GM19035 (cell line): ENCODE measurements at regions not wholly inside any gene's neighbourhood (a gene's known extent, or its start where the extent isn't known, plus 50 kb on each side); places are given as distances from the start of the nearest gene placed in this dataset.
"Not testable (repeated sequence)": the region's sequence is repeated elsewhere in the genome, so short reads cannot be mapped to it uniquely, and the experiment has no call there.

Experiments used
- ATAC-seq: cut with Tn5 transposase; IDR thresholded peaks from one replicate; pipeline ENCODE4 v1.9.1; 2021; ENCODE audit not compliant: unreplicated experiment

- no peak for ATAC-seq
Observed at GRCh38 chr2:126189527-126189926, 466.4 kb upstream of the GYPC start.

- ATAC-seq = no peak
Observed at GRCh38 chr2:126200538-126200937, 455.4 kb upstream of the GYPC start.

- no peak for ATAC-seq
Observed at GRCh38 chr2:126208266-126208665, 447.7 kb upstream of the GYPC start.

- ATAC-seq = no peak
Observed at GRCh38 chr2:126212735-126213134, 443.2 kb upstream of the GYPC start.

GRCh38 chr2:126219081-126219480 lies 436.9 kb upstream of the GYPC start:
- no peak for ATAC-seq

- no peak for ATAC-seq
Observed at GRCh38 chr2:126220331-126220730, 435.6 kb upstream of the GYPC start.

GRCh38 chr2:126221506-126221905 lies 434.5 kb upstream of the GYPC start:
- ATAC-seq = no peak

- no peak for ATAC-seq
Observed at GRCh38 chr2:126222278-126222677, 433.7 kb upstream of the GYPC start.

- ATAC-seq = no peak
Observed at GRCh38 chr2:126224776-126225175, 431.2 kb upstream of the GYPC start.

GRCh38 chr2:126227250-126227649 lies 428.7 kb upstream of the GYPC start:
- no peak for ATAC-seq

GRCh38 chr2:126228531-126228930 lies 427.4 kb upstream of the GYPC start:
- ATAC-seq = no peak

GRCh38 chr2:126238251-126238650 lies 417.7 kb upstream of the GYPC start:
- ATAC-seq = no peak

- ATAC-seq = no peak
Observed at GRCh38 chr2:126239320-126239955, 416.5 kb upstream of the GYPC start.

GRCh38 chr2:126241001-126241400 lies 415.0 kb upstream of the GYPC start:
- ATAC-seq = no peak

- no peak for ATAC-seq
Observed at GRCh38 chr2:126241411-126241810, 414.5 kb upstream of the GYPC start.

- no peak for ATAC-seq
Observed at GRCh38 chr2:126244937-126245336, 411.0 kb upstream of the GYPC start.

GRCh38 chr2:126253669-126254068 lies 402.3 kb upstream of the GYPC start:
- no peak for ATAC-seq

GRCh38 chr2:126264625-126265024 lies 391.3 kb upstream of the GYPC start:
- no peak for ATAC-seq

GRCh38 chr2:126269911-126270310 lies 386.0 kb upstream of the GYPC start:
- ATAC-seq = no peak

- ATAC-seq = no peak
Observed at GRCh38 chr2:126270587-126270986, 385.4 kb upstream of the GYPC start.

- ATAC-seq = no peak
Observed at GRCh38 chr2:126272401-126272800, 383.6 kb upstream of the GYPC start.

GRCh38 chr2:126275098-126275497 lies 380.9 kb upstream of the GYPC start:
- ATAC-seq = no peak

- not testable (repeated sequence) for ATAC-seq
Observed at GRCh38 chr2:126276268-126276667, 379.7 kb upstream of the GYPC start.
